ENCODE measurements at regions not wholly inside any gene's neighbourhood (a gene's known extent, or its start where the extent isn't known, plus 50 kb on each side); places are given as distances from the start of the nearest gene placed in this dataset.

DNA sequence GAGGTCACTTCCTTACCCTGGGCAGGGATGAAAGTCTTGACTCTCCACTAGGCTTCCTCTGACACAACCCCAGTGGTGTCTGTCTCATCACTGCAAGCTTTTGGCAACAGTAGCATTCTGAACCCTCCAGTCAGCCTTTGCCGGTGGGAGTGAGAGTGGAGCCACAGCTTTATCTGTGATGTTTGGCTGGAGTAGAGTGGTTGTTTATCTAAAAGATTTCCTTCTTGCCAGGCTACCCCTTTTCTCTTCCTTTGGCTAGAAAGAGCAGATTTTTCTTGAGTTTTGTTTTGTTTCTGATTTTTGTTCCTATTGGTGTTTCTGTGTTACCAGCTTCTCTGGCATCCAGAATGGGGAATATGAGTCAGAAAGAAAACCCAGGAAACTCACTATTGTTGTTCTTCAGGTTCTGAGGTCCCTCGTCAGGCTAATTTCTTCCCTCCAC lies 98.9 kb upstream of the KIF5B start:
- TF ChIP-seq, protein P1, sequence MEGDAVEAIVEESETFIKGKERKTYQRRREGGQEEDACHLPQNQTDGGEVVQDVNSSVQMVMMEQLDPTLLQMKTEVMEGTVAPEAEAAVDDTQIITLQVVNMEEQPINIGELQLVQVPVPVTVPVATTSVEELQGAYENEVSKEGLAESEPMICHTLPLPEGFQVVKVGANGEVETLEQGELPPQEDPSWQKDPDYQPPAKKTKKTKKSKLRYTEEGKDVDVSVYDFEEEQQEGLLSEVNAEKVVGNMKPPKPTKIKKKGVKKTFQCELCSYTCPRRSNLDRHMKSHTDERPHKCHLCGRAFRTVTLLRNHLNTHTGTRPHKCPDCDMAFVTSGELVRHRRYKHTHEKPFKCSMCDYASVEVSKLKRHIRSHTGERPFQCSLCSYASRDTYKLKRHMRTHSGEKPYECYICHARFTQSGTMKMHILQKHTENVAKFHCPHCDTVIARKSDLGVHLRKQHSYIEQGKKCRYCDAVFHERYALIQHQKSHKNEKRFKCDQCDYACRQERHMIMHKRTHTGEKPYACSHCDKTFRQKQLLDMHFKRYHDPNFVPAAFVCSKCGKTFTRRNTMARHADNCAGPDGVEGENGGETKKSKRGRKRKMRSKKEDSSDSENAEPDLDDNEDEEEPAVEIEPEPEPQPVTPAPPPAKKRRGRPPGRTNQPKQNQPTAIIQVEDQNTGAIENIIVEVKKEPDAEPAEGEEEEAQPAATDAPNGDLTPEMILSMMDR (IDR thresholded peaks at IDR 0.05): no peak
- no peak for TF ChIP-seq POLR2A (IDR thresholded peaks at IDR 0.05)

Data from heart left ventricle (tissue), 13 donors.